H1 (cell line): ENCODE measurements at regions not wholly inside any gene's neighbourhood (a gene's known extent, or its start where the extent isn't known, plus 50 kb on each side); places are given as distances from the start of the nearest gene placed in this dataset.
A peak's percentile ranks its signal among the peaks of the same experiment; 100 is the strongest.

Experiments used
- CTCF ChIA-PET: fragments of 300-600 bp; sonication (Branson Sonifier 250); formaldehyde crosslinking; loops from one replicate; lab custom pipeline; 2021; ENCODE audit not compliant: partially characterized antibody; lab: Charles Lee
- POLR2A ChIA-PET: fragments of 300-600 bp; sonication (Branson Sonifier 250); formaldehyde crosslinking; loops from one replicate; lab custom pipeline; 2021; ENCODE audit warnings: inconsistent platforms; ENCODE audit not compliant: partially characterized antibody; lab: Charles Lee
- DNase-seq, 2 experiments: peaks; one replicate each; pipeline versions ENCODE4 v3.0.0 to v3.0.0-alpha.2; 2010 to 2022; ENCODE audit warnings: low spot score in 2 of 2, low read depth in 1 of 2, mixed read lengths in 1 of 2
- FAIRE-seq: peaks from 2 replicates; lab custom pipeline; 2011; peaks lifted over from hg19 to GRCh38; lab: Jason Lieb, UNC
- H2AFZ ChIP-seq: 2 replicates; pipeline ENCODE4 v1.8.1; 2012; ENCODE audit warnings: low read length, inconsistent platforms
- H2AK5ac ChIP-seq: 2 replicates; pipeline ENCODE4 v1.6.1; 2013; ENCODE audit warnings: low read depth, low read length
- H2BK120ac ChIP-seq: replicated peaks from 2 replicates; pipeline ENCODE3; 2013; ENCODE audit warnings: low read depth, low read length, inconsistent platforms
- H2BK12ac ChIP-seq: 2 replicates; pipeline ENCODE4 v1.6.1; 2013; ENCODE audit warnings: low read depth, low read length
- H2BK15ac ChIP-seq: 2 replicates; pipeline ENCODE4 v1.6.1; 2013; ENCODE audit warnings: low read length
- H2BK20ac ChIP-seq: 2 replicates; pipeline ENCODE4 v1.6.1; 2013; ENCODE audit warnings: low read length
- H2BK5ac ChIP-seq: 2 replicates; pipeline ENCODE4 v1.6.1; 2013; ENCODE audit warnings: low read depth, low read length
- H3K14ac ChIP-seq: 2 replicates; pipeline ENCODE4 v1.6.1; 2013; ENCODE audit warnings: inconsistent platforms; ENCODE audit not compliant: insufficient read length
- H3K18ac ChIP-seq: 2 replicates; pipeline ENCODE4 v1.6.1; 2013; ENCODE audit warnings: low read length; ENCODE audit errors: extremely low read depth
- H3K23ac ChIP-seq: 2 replicates; pipeline ENCODE4 v1.6.1; 2013; ENCODE audit warnings: inconsistent platforms; ENCODE audit not compliant: insufficient read length
- H3K23me2 ChIP-seq: 2 replicates; pipeline ENCODE4 v1.6.1; 2013; ENCODE audit warnings: low read depth, low read length
- H3K27ac ChIP-seq: 2 replicates; pipeline ENCODE4 v1.6.1; 2011; ENCODE audit warnings: low read depth, low read length, inconsistent platforms
- H3K27me3 ChIP-seq, 4 experiments: replicated peaks in 1 of 4; 1 replicate in 1 of 4; 2 replicates in 3 of 4; pipeline versions ENCODE4 v1.6.1 to v1.8.1; 2011 to 2013; ENCODE audit warnings: low read length in 3 of 4, mild to moderate bottlenecking in 3 of 4, inconsistent platforms in 2 of 4, mixed read lengths in 2 of 4, moderate library complexity in 1 of 4; ENCODE audit not compliant: control insufficient read depth in 3 of 4, insufficient read depth in 3 of 4; ENCODE audit errors: extremely low read depth in 1 of 4
- H3K36me3 ChIP-seq, 4 experiments: 2 replicates each; pipeline versions ENCODE4 v1.6.1 to v1.8.1; 2011 to 2013; ENCODE audit warnings: mild to moderate bottlenecking in 4 of 4, low read length in 3 of 4, moderate library complexity in 2 of 4, control low read depth in 1 of 4, inconsistent platforms in 1 of 4; ENCODE audit not compliant: insufficient read depth in 4 of 4, control insufficient read depth in 2 of 4
- H3K4ac ChIP-seq: replicated peaks from 2 replicates; pipeline ENCODE3; 2013; ENCODE audit warnings: low read length, low read depth, mixed read lengths, inconsistent platforms; ENCODE audit not compliant: insufficient read length
- H3K4me1 ChIP-seq, 4 experiments: replicated peaks in 1 of 4; 1 replicate in 1 of 4; 2 replicates in 3 of 4; pipeline versions ENCODE4 v1.6.1 to v1.8.1; 2011 to 2013; ENCODE audit warnings: low read length in 3 of 4, inconsistent platforms in 2 of 4, mixed read lengths in 1 of 4; ENCODE audit not compliant: insufficient read depth in 4 of 4, control insufficient read depth in 3 of 4
- H3K4me2 ChIP-seq, 2 experiments: 2 replicates each; pipeline versions ENCODE4 v1.6.1 to v1.8.1; 2011 to 2013; ENCODE audit warnings: low read depth in 2 of 2, low read length in 2 of 2, control low read depth in 1 of 2, inconsistent platforms in 1 of 2, mild to moderate bottlenecking in 1 of 2; ENCODE audit not compliant: insufficient read depth in 1 of 2
- H3K4me3 ChIP-seq, 4 experiments: fragments of 200-600, 300-600 bp in 1 of 4; sonication (generic), shearing (Covaris generic), sonication (Bioruptor Twin) in 1 of 4; 2 replicates each; pipeline versions ENCODE4 v1.5.1 to v1.8.1; 2011 to 2016; ENCODE audit warnings: low read length in 4 of 4, low read depth in 3 of 4, control low read depth in 2 of 4, inconsistent platforms in 2 of 4, mild to moderate bottlenecking in 2 of 4, mixed read lengths in 1 of 4, moderate library complexity in 1 of 4; ENCODE audit not compliant: insufficient read depth in 2 of 4; ENCODE audit errors: extremely low read depth in 1 of 4
- H3K56ac ChIP-seq: replicated peaks from 2 replicates; pipeline ENCODE3; 2013; ENCODE audit warnings: low read depth, mild to moderate bottlenecking, mixed read lengths, low read length, inconsistent platforms; ENCODE audit not compliant: insufficient read length
- H3K79me1 ChIP-seq: 2 replicates; pipeline ENCODE4 v1.6.1; 2013; ENCODE audit warnings: low read depth, low read length, control low read depth
- H3K79me2 ChIP-seq, 2 experiments: 2 replicates each; pipeline versions ENCODE4 v1.6.1 to v1.8.1; 2012 to 2013; ENCODE audit warnings: low read length in 2 of 2, mild to moderate bottlenecking in 2 of 2, inconsistent platforms in 1 of 2; ENCODE audit not compliant: insufficient read depth in 2 of 2, control insufficient read depth in 1 of 2
- H3K9ac ChIP-seq, 4 experiments: replicated peaks in 1 of 4; 1 replicate in 1 of 4; 2 replicates in 3 of 4; pipeline versions ENCODE4 v1.6.1 to v1.8.1; 2011 to 2013; ENCODE audit warnings: low read depth in 3 of 4, low read length in 3 of 4, control low read depth in 2 of 4, mild to moderate bottlenecking in 2 of 4, moderate library complexity in 2 of 4, inconsistent platforms in 1 of 4; ENCODE audit errors: extremely low read depth in 1 of 4
- H3K9me3 ChIP-seq, 2 experiments: 2 replicates each; pipeline versions ENCODE4 v1.6.1 to v1.8.1; 2012 to 2013; ENCODE audit warnings: mild to moderate bottlenecking in 2 of 2, moderate library complexity in 2 of 2, control low read depth in 1 of 2, inconsistent platforms in 1 of 2, low read depth in 1 of 2, low read length in 1 of 2, mixed read lengths in 1 of 2; ENCODE audit not compliant: insufficient read depth in 2 of 2
- H4K20me1 ChIP-seq, 2 experiments: replicated peaks in 1 of 2; 2 replicates each; pipeline versions ENCODE3 to v1.8.1; 2011 to 2013; ENCODE audit warnings: inconsistent platforms in 2 of 2, low read length in 2 of 2, mild to moderate bottlenecking in 1 of 2; ENCODE audit not compliant: insufficient read depth in 2 of 2, control insufficient read depth in 1 of 2
- H4K5ac ChIP-seq: 2 replicates; pipeline ENCODE4 v1.6.1; 2013; ENCODE audit warnings: low read length, low read depth, mixed read lengths, inconsistent platforms; ENCODE audit not compliant: insufficient read length
- H4K8ac ChIP-seq: 2 replicates; pipeline ENCODE4 v1.8.0; 2013; ENCODE audit warnings: mild to moderate bottlenecking, moderate library complexity, low read length, inconsistent platforms; ENCODE audit not compliant: insufficient read depth; ENCODE audit errors: extremely low read depth
- H4K91ac ChIP-seq: replicated peaks from 2 replicates; pipeline ENCODE3; 2013; ENCODE audit warnings: low read length, mixed read lengths, inconsistent platforms; ENCODE audit not compliant: insufficient read length
- JUN ChIP-seq: IDR thresholded peaks from 2 replicates; pipeline ENCODE4 v1.6.1; 2011; ENCODE audit warnings: low read depth, mild to moderate bottlenecking, improper control_type of control experiment, low read length
- KDM1A ChIP-seq: fragments of 200-600, 300-600 bp; sonication (generic); IDR thresholded peaks from 2 replicates; pipeline ENCODE4 v1.7.1; 2016; ENCODE audit warnings: mild to moderate bottlenecking, low read length, borderline replicate concordance
- RAD21 ChIP-seq, 2 experiments: IDR thresholded peaks in 1 of 2; conservative IDR thresholded peaks in 1 of 2; 2 replicates each; pipeline ENCODE4 v1.6.1; 2011; ENCODE audit warnings: low read depth in 2 of 2, low read length in 2 of 2, improper control_type of control experiment in 1 of 2, inconsistent platforms in 1 of 2, mild to moderate bottlenecking in 1 of 2, moderate library complexity in 1 of 2
- SP4 ChIP-seq: IDR thresholded peaks from 2 replicates; pipeline ENCODE4 v1.6.1; 2012; ENCODE audit warnings: low read length, inconsistent platforms
- YY1 ChIP-seq: IDR thresholded peaks from 2 replicates; pipeline ENCODE4 v1.6.1; 2011; ENCODE audit warnings: low read depth, mild to moderate bottlenecking, low read length
- ZNF274 ChIP-seq: IDR thresholded peaks from 2 replicates; pipeline ENCODE4 v1.7.0; 2012; ENCODE audit warnings: low read length, borderline replicate concordance; ENCODE audit errors: extremely low read depth
- WGBS, 2 experiments: shearing (Covaris generic) in 1 of 2; methylation state at CpG; one replicate each; pipeline versions ENCODE4 v1.1.6 to v1.1.7; 2013 to 2015; ENCODE audit warnings: low lambda C conversion rate in 2 of 2, mixed read lengths in 2 of 2, inconsistent platforms in 1 of 2, low coverage in 1 of 2, missing lambda C conversion rate in 1 of 2; ENCODE audit not compliant: insufficient replicate concordance in 2 of 2, insufficient coverage in 1 of 2, insufficient read length in 1 of 2; ENCODE audit errors: extremely low coverage in 1 of 2, missing lambda C conversion rate in 1 of 2; 5-methylcytosine and 5-hydroxymethylcytosine counted together
- TF ChIP-seq, protein P1 (sequence below), 3 experiments: IDR thresholded peaks; 1 replicate in 2 of 3; 2 replicates in 1 of 3; pipeline versions ENCODE4 v1.5.1 to v1.6.1; 2011; ENCODE audit warnings: low read length in 3 of 3, mild to moderate bottlenecking in 3 of 3, inconsistent platforms in 2 of 3, low read depth in 1 of 3, moderate library complexity in 1 of 3; ENCODE audit not compliant: insufficient read depth in 1 of 3; ENCODE audit errors: control extremely low read depth in 1 of 3

- H2BK12ac ChIP-seq: no peak overlapping the region
- peak; percentile 84 for FAIRE-seq
- ChIA-PET POLR2A (no interaction called here), CTCF (interaction anchor here (0.6 to 1.3 kb wide), 3 partner anchors 165 to 615 kb away, joined by 3 read pairs; no protein-coding TSS in a partner anchor)
- no peak overlapping the region for H4K91ac ChIP-seq
- WGBS, 2 experiments: 92% methylated on average over 2 of the region's 2 CpGs; no CpG with 5 or more reads in 1 of the 2 experiments
- no peak overlapping the region for H3K4me3 ChIP-seq
- no peaks in the 10 kb centered on the region for H3K79me2 ChIP-seq
- H3K23ac ChIP-seq: no peak overlapping the region
- H3K4me1 ChIP-seq: no peaks in the 10 kb centered on the region
- no peak overlapping the region for H4K5ac ChIP-seq
- H3K27me3 ChIP-seq: no peaks in the 10 kb centered on the region; a peak in 1 of 7 replicates
- no peaks in the 10 kb centered on the region for H3K36me3 ChIP-seq
- no peak overlapping the region for H2BK15ac ChIP-seq
- H2AK5ac ChIP-seq: no peak overlapping the region
- H3K23me2 ChIP-seq: no peaks in the 10 kb centered on the region
- no peak overlapping the region for H2BK20ac ChIP-seq
- H2BK5ac ChIP-seq: no peak overlapping the region
- no peak overlapping the region for H3K14ac ChIP-seq
- no peaks in the 10 kb centered on the region for H4K20me1 ChIP-seq
- no peak overlapping the region for H3K9ac ChIP-seq
- H3K4ac ChIP-seq: no peak overlapping the region
- H3K79me1 ChIP-seq: no peaks in the 10 kb centered on the region
- no peak overlapping the region for H2AFZ ChIP-seq
- no peak overlapping the region for H3K56ac ChIP-seq
- no peaks in the 10 kb centered on the region for H3K9me3 ChIP-seq
- no peak overlapping the region for H4K8ac ChIP-seq
- no peak for TF ChIP-seq SP4
- peak; percentile 31 to 54 for TF ChIP-seq RAD21 (IDR thresholded peaks at IDR 0.05 in 1 of 2, conservative IDR thresholded peaks at IDR 0.05 in 1 of 2; ENCODE audit: low read depth in 2 of 2, low read length in 2 of 2)
- TF ChIP-seq JUN: no peak
- TF ChIP-seq YY1: peak; percentile 75
- TF ChIP-seq, protein P1, sequence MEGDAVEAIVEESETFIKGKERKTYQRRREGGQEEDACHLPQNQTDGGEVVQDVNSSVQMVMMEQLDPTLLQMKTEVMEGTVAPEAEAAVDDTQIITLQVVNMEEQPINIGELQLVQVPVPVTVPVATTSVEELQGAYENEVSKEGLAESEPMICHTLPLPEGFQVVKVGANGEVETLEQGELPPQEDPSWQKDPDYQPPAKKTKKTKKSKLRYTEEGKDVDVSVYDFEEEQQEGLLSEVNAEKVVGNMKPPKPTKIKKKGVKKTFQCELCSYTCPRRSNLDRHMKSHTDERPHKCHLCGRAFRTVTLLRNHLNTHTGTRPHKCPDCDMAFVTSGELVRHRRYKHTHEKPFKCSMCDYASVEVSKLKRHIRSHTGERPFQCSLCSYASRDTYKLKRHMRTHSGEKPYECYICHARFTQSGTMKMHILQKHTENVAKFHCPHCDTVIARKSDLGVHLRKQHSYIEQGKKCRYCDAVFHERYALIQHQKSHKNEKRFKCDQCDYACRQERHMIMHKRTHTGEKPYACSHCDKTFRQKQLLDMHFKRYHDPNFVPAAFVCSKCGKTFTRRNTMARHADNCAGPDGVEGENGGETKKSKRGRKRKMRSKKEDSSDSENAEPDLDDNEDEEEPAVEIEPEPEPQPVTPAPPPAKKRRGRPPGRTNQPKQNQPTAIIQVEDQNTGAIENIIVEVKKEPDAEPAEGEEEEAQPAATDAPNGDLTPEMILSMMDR (IDR thresholded peaks at IDR 0.05; ENCODE audit: control extremely low read depth in 1 of 3, insufficient read depth in 1 of 3, low read depth in 1 of 3, low read length in 3 of 3): peak; percentile 65 to 88 (median 76)
- TF ChIP-seq KDM1A: 0 out of 2 replicates have a peak, but pooled peaks have one; percentile 46
- TF ChIP-seq ZNF274: no peak
- H3K27ac ChIP-seq: no peak overlapping the region
- no peak overlapping the region for H3K18ac ChIP-seq
- DNase-seq: peak; percentile 15 to 68
- no peak overlapping the region for H2BK120ac ChIP-seq
- no peak overlapping the region for H3K4me2 ChIP-seq
These were observed 130.6 kb downstream of the AKAIN1 start for GRCh38 chr18:5066380-5066977.
